IMR-90 (cell line): ENCODE measurements at regions not wholly inside any gene's neighbourhood (a gene's known extent, or its start where the extent isn't known, plus 50 kb on each side); places are given as distances from the start of the nearest gene placed in this dataset.
A peak's percentile ranks its signal among the peaks of the same experiment; 100 is the strongest.

ENCODE experiments used
- ATAC-seq: fragments of 200-7000 bp; cut with Tn5 transposase; 2 replicates; pipeline ENCODE4 v1.9.1; 2020; ENCODE audit warnings: low read depth, mild to moderate bottlenecking, moderate library complexity
- BruUV-seq: library from RNA; stranded (reverse); fragments of 400-500 nt; replicated peaks from 2 replicates; lab custom pipeline; 2021; lab: Mats Ljungman, UMichigan
- CTCF ChIA-PET: fragments of 300-600 bp; formaldehyde crosslinking; extraction: SDS; loops from one replicate; lab custom pipeline; 2021; ENCODE audit warnings: antibody characterized with exemption; lab: Yijun Ruan, JAX
- POLR2A ChIA-PET: fragments of 300-600 bp; sonication (Branson Sonifier 250); formaldehyde crosslinking; loops from one replicate; lab custom pipeline; 2022; ENCODE audit warnings: antibody characterized with exemption; ENCODE audit not compliant: unreplicated experiment; lab: Charles Lee
- DNase-seq: peaks from one replicate; pipeline ENCODE4 v3.0.0; 2013
- H2AFZ ChIP-seq: replicated peaks from 2 replicates; pipeline ENCODE3; 2013; ENCODE audit warnings: low read length, mild to moderate bottlenecking; ENCODE audit not compliant: poor library complexity
- H2AK5ac ChIP-seq: 2 replicates; pipeline ENCODE4 v1.6.1; 2013; ENCODE audit warnings: low read depth, low read length, inconsistent platforms
- H2AK9ac ChIP-seq: replicated peaks from 2 replicates; pipeline ENCODE3; 2013; ENCODE audit warnings: mild to moderate bottlenecking, low read depth, low read length, moderate library complexity; ENCODE audit not compliant: poor library complexity
- H2BK120ac ChIP-seq: 2 replicates; pipeline ENCODE4 v1.6.1; 2013; ENCODE audit warnings: low read depth, low read length, inconsistent platforms
- H2BK15ac ChIP-seq: 3 replicates; pipeline ENCODE4 v1.6.1; 2013; ENCODE audit warnings: low read depth, low read length, inconsistent platforms
- H2BK20ac ChIP-seq: 2 replicates; pipeline ENCODE4 v1.6.1; 2013; ENCODE audit warnings: low read depth, mild to moderate bottlenecking, inconsistent platforms, low read length, moderate library complexity
- H2BK5ac ChIP-seq: 2 replicates; pipeline ENCODE4 v1.6.1; 2013; ENCODE audit warnings: mild to moderate bottlenecking, low read depth, low read length, inconsistent platforms; ENCODE audit not compliant: poor library complexity, severe bottlenecking
- H3K14ac ChIP-seq: replicated peaks from 2 replicates; pipeline ENCODE4 v1.6.1; 2013; ENCODE audit warnings: low read depth, low read length, inconsistent platforms
- H3K18ac ChIP-seq: 2 replicates; pipeline ENCODE4 v1.6.1; 2013; ENCODE audit warnings: low read depth, low read length, control low read depth
- H3K23ac ChIP-seq: 2 replicates; pipeline ENCODE4 v1.6.1; 2013; ENCODE audit warnings: low read depth, low read length, inconsistent platforms
- H3K27ac ChIP-seq: 2 replicates; pipeline ENCODE4 v1.5.1; 2013; ENCODE audit warnings: mild to moderate bottlenecking, control low read depth, low read length; ENCODE audit not compliant: insufficient read depth
- H3K27me3 ChIP-seq: 2 replicates; pipeline ENCODE4 v1.6.1; 2013; ENCODE audit warnings: low read length; ENCODE audit not compliant: control insufficient read depth, insufficient read depth
- H3K36me3 ChIP-seq: 2 replicates; pipeline ENCODE4 v1.6.1; 2013; ENCODE audit warnings: low read length, mixed read lengths; ENCODE audit not compliant: control insufficient read depth, insufficient read depth
- H3K4ac ChIP-seq: 2 replicates; pipeline ENCODE4 v1.6.1; 2013; ENCODE audit warnings: low read depth, low read length, inconsistent platforms
- H3K4me1 ChIP-seq: 2 replicates; pipeline ENCODE4 v1.6.1; 2013; ENCODE audit warnings: low read length, mixed read lengths; ENCODE audit not compliant: control insufficient read depth, insufficient read depth
- H3K4me2 ChIP-seq: 2 replicates; pipeline ENCODE4 v1.6.1; 2013; ENCODE audit warnings: low read depth, mild to moderate bottlenecking, control low read depth, low read length, moderate library complexity
- H3K4me3 ChIP-seq: 2 replicates; pipeline ENCODE4 v1.5.1; 2013; ENCODE audit warnings: low read depth, mild to moderate bottlenecking, control low read depth, low read length, moderate library complexity; ENCODE audit not compliant: insufficient read depth
- H3K56ac ChIP-seq: 2 replicates; pipeline ENCODE4 v1.6.1; 2013; ENCODE audit warnings: low read length, inconsistent platforms; ENCODE audit not compliant: insufficient read depth; ENCODE audit errors: extremely low read depth
- H3K79me1 ChIP-seq, 2 experiments: 2 replicates each; pipeline ENCODE4 v1.6.1; 2013; ENCODE audit warnings: low read length in 2 of 2, inconsistent platforms in 1 of 2, low read depth in 1 of 2
- H3K9ac ChIP-seq: 2 replicates; pipeline ENCODE4 v1.6.1; 2013; ENCODE audit warnings: low read depth, low read length, control low read depth
- H3K9me1 ChIP-seq: 2 replicates; pipeline ENCODE4 v1.6.1; 2013; ENCODE audit warnings: low read length, inconsistent platforms; ENCODE audit not compliant: insufficient read depth
- H3K9me3 ChIP-seq: 2 replicates; pipeline ENCODE4 v1.6.1; 2013; ENCODE audit warnings: low read length; ENCODE audit not compliant: control insufficient read depth, insufficient read depth
- H4K20me1 ChIP-seq: 2 replicates; pipeline ENCODE4 v1.6.1; 2013; ENCODE audit warnings: low read length, inconsistent platforms; ENCODE audit not compliant: insufficient read depth
- H4K5ac ChIP-seq: 2 replicates; pipeline ENCODE4 v1.6.1; 2013; ENCODE audit warnings: mild to moderate bottlenecking, low read depth, low read length, control low read depth
- H4K8ac ChIP-seq, 2 experiments: 2 replicates each; pipeline ENCODE4 v1.6.1; 2013; ENCODE audit warnings: low read depth in 2 of 2, low read length in 2 of 2, control low read depth in 1 of 2, inconsistent platforms in 1 of 2
- H4K91ac ChIP-seq: 2 replicates; pipeline ENCODE4 v1.6.1; 2013; ENCODE audit warnings: low read depth, low read length, inconsistent platforms; ENCODE audit not compliant: insufficient read depth
- ELK1 ChIP-seq: fragments of 150-350 bp; IDR thresholded peaks from 2 replicates; pipeline ENCODE4 v1.6.1; 2016; ENCODE audit warnings: low read depth, mild to moderate bottlenecking, low read length, moderate library complexity, borderline replicate concordance
- MXI1 ChIP-seq: IDR thresholded peaks from 2 replicates; pipeline ENCODE4 v1.6.1; 2012; ENCODE audit warnings: low read depth, mild to moderate bottlenecking, low read length, moderate library complexity, borderline replicate concordance
- NFE2L2 ChIP-seq: fragments of 150-350 bp; IDR thresholded peaks from 2 replicates; pipeline ENCODE4 v1.6.1; 2016; ENCODE audit warnings: low read depth, mild to moderate bottlenecking, low read length
- RCOR1 ChIP-seq: IDR thresholded peaks from 2 replicates; pipeline ENCODE4 v1.6.1; 2012; ENCODE audit warnings: mild to moderate bottlenecking, low read length, improper control_type of control experiment; ENCODE audit not compliant: insufficient replicate concordance
- WGBS, 2 experiments: methylation state at CpG; one replicate each; pipeline versions ENCODE4 v1.1.5 to v1.1.7; 2013; ENCODE audit warnings: missing lambda C conversion rate in 2 of 2; ENCODE audit not compliant: insufficient read length in 1 of 2; ENCODE audit errors: extremely low coverage in 2 of 2; 5-methylcytosine and 5-hydroxymethylcytosine counted together
- dilution Hi-C: fragments of 300-500 bp; cut with HindIII; formaldehyde crosslinking; loops from one replicate; pipeline ENCODE4 v1.14.3; 2018; ENCODE audit warnings: low sequenced_read_pairs; ENCODE audit not compliant: unreplicated experiment
- in situ Hi-C: fragments of 300-500 bp; cut with MboI; formaldehyde crosslinking; loops from 3 replicates; pipeline ENCODE4 v1.14.3; 2019; ENCODE audit warnings: low sequenced_read_pairs, inconsistent platforms, mixed read lengths
- intact Hi-C: fragments of 100-400 bp; cut with micrococcal nuclease; formaldehyde crosslinking; loops from 2 replicates; pipeline ENCODE4 v1.10.0; 2022

GRCh38 chr17:72372185-72372584 is 251.4 kb downstream of the SOX9 start:
- ATAC-seq (no peak), DNase-seq (peak; percentile 52)
- in situ Hi-C loops: no loop called here
- H3K4me1 ChIP-seq: peaks cover 29% of the 10 kb centered on the region
- H2BK15ac ChIP-seq: peak overlapping the region; percentile 98; the same call in 1 of the 3 replicates
- H2BK5ac ChIP-seq: no peak overlapping the region
- peak overlapping the region; percentile 98; the same call in 1 of the 2 replicates for H4K91ac ChIP-seq
- no TSS peak for BruUV-seq
- peak overlapping the region; percentile 95 for H2BK20ac ChIP-seq
- H3K9me1 ChIP-seq: peaks cover 13% of the 10 kb centered on the region
- no peak overlapping the region for H3K4me3 ChIP-seq
- no peak overlapping the region for H3K23ac ChIP-seq
- H3K14ac ChIP-seq: peak overlapping the region; percentile 95
- dilution Hi-C loops: no loop called here
- peak overlapping the region; percentile 98 for H2BK120ac ChIP-seq
- H4K8ac ChIP-seq: peak overlapping the region; percentile 40 to 57; a peak in 2 of 4 replicates
- H3K27me3 ChIP-seq: no peaks in the 10 kb centered on the region
- CTCF ChIA-PET: no interaction called here
- H4K5ac ChIP-seq: no peak overlapping the region
- H2AFZ ChIP-seq: peak overlapping the region; percentile 28
- no peak overlapping the region; the same call in 1 of the 2 replicates for H3K27ac ChIP-seq
- H3K4me2 ChIP-seq: no peak overlapping the region
- peak overlapping the region; percentile 80 for H2AK5ac ChIP-seq
- H3K9ac ChIP-seq: no peak overlapping the region
- intact Hi-C loops: no loop called here
- TF ChIP-seq ELK1 (no peak), NFE2L2 (no peak), RCOR1 (no peak), MXI1 (no peak)
- no peaks in the 10 kb centered on the region for H3K9me3 ChIP-seq
- no peak overlapping the region for H3K56ac ChIP-seq
- no peak overlapping the region for H3K18ac ChIP-seq
- H3K4ac ChIP-seq: peak overlapping the region; percentile 97
- H2AK9ac ChIP-seq: peak overlapping the region; percentile 44
- WGBS, 2 experiments: 94% methylated on average over 7 of the region's 10 CpGs; no CpG with 5 or more reads in 1 of the 2 experiments
- no peaks in the 10 kb centered on the region for H4K20me1 ChIP-seq
- peaks cover 0 to 5% of the 10 kb centered on the region in 2 experiments; a peak in 2 of 4 replicates for H3K79me1 ChIP-seq
- no peaks in the 10 kb centered on the region for H3K36me3 ChIP-seq
- POLR2A ChIA-PET: no interaction called here
